HepG2 (cell line): ENCODE measurements at regions not wholly inside any gene's neighbourhood (a gene's known extent, or its start where the extent isn't known, plus 50 kb on each side); places are given as distances from the start of the nearest gene placed in this dataset.

Experiments
- ATAC-seq: fragments of 200-7000 bp; cut with Tn5 transposase; 3 replicates; pipeline ENCODE4 v1.9.1; 2020; ENCODE audit warnings: mild to moderate bottlenecking, moderate library complexity
- BruUV-seq: library from RNA; stranded (reverse); fragments of 400-500 nt; replicated peaks from 2 replicates; lab custom pipeline; 2021; lab: Mats Ljungman, UMichigan
- CTCF ChIA-PET: fragments of 300-600 bp; formaldehyde crosslinking; extraction: SDS; loops from one replicate; lab custom pipeline; 2021; ENCODE audit warnings: low total read pairs, inconsistent platforms, low intra/inter-chr PET ratio; lab: Yijun Ruan, JAX
- POLR2A ChIA-PET: fragments of 350-600 bp; sonication (Branson Sonifier 250); formaldehyde crosslinking; loops from one replicate; lab custom pipeline; 2020; ENCODE audit warnings: antibody characterized with exemption, inconsistent platforms; lab: Yijun Ruan, JAX
- DNase-seq: peaks from one replicate; pipeline ENCODE4 v3.0.0-alpha.2; 2015; ENCODE audit warnings: low spot score
- FAIRE-seq: peaks from 3 replicates; lab custom pipeline; 2011; peaks lifted over from hg19 to GRCh38; lab: Jason Lieb, UNC
- H2AFZ ChIP-seq: one replicate; pipeline ENCODE4 v1.6.1; 2011; ENCODE audit warnings: low read length, inconsistent platforms
- H3K27ac ChIP-seq: fragments of 300-600 bp; 3 replicates; pipeline ENCODE4 v1.8.0; 2011; ENCODE audit warnings: mixed run types, mild to moderate bottlenecking, mixed read lengths, low read length, inconsistent platforms; ENCODE audit not compliant: insufficient read depth; ENCODE audit errors: extremely low read length
- H3K27me3 ChIP-seq, 2 experiments: fragments of 200-600 bp in 1 of 2; 2 replicates in 1 of 2; 3 replicates in 1 of 2; pipeline versions ENCODE4 v1.6.0 to v1.8.0; 2011; ENCODE audit warnings: low read length in 2 of 2, mild to moderate bottlenecking in 2 of 2, moderate library complexity in 2 of 2, inconsistent platforms in 1 of 2; ENCODE audit not compliant: insufficient read depth in 2 of 2, control insufficient read depth in 1 of 2
- H3K36me3 ChIP-seq, 2 experiments: fragments of 200-600 bp in 1 of 2; replicated peaks in 1 of 2; 2 replicates in 1 of 2; 3 replicates in 1 of 2; pipeline versions ENCODE4 v1.5.1 to v1.8.0; 2011; ENCODE audit warnings: low read length in 2 of 2, inconsistent platforms in 1 of 2; ENCODE audit not compliant: insufficient read depth in 2 of 2, control insufficient read depth in 1 of 2
- H3K4me1 ChIP-seq: 2 replicates; pipeline ENCODE4 v1.5.1; 2012; ENCODE audit warnings: low read length, inconsistent platforms; ENCODE audit not compliant: insufficient read depth
- H3K4me2 ChIP-seq: 2 replicates; pipeline ENCODE4 v1.6.0; 2011; ENCODE audit warnings: low read depth, low read length, inconsistent platforms
- H3K4me3 ChIP-seq, 3 experiments: fragments of 200-600 bp in 1 of 3; sonication (generic), shearing (Covaris generic) in 1 of 3; replicated peaks in 1 of 3; 2 replicates each; pipeline ENCODE4 v1.5.1; 2011 to 2016; ENCODE audit warnings: low read length in 3 of 3, inconsistent platforms in 2 of 3, low read depth in 2 of 3, mild to moderate bottlenecking in 2 of 3, control low read depth in 1 of 3, mixed read lengths in 1 of 3; ENCODE audit not compliant: insufficient read depth in 1 of 3
- H3K79me2 ChIP-seq: one replicate; pipeline ENCODE4 v1.6.1; 2011; ENCODE audit warnings: low read length, inconsistent platforms; ENCODE audit not compliant: insufficient read depth
- H3K9ac ChIP-seq: 2 replicates; pipeline ENCODE4 v1.6.0; 2011; ENCODE audit warnings: mild to moderate bottlenecking, low read depth, low read length, inconsistent platforms; ENCODE audit not compliant: insufficient read depth
- H3K9me3 ChIP-seq: 2 replicates; pipeline ENCODE4 v1.5.1; 2012; ENCODE audit warnings: mild to moderate bottlenecking, low read length
- H4K20me1 ChIP-seq: 2 replicates; pipeline ENCODE4 v1.6.0; 2011; ENCODE audit warnings: inconsistent platforms, mild to moderate bottlenecking, low read length, moderate library complexity; ENCODE audit not compliant: insufficient read depth
- AGO2 ChIP-seq: fragments of 200-400 bp; formaldehyde crosslinking; optimal IDR thresholded peaks from 2 replicates; pipeline ENCODE3; 2017; ENCODE audit warnings: mild to moderate bottlenecking, low read depth, low read length, moderate library complexity
- NR1H2 ChIP-seq: sonication (generic); formaldehyde crosslinking; IDR thresholded peaks from 2 replicates; pipeline ENCODE4 v1.8.1; 2022; ENCODE audit warnings: low read depth, missing genetic modification reagents, borderline replicate concordance
- ZNF3 ChIP-seq: IDR thresholded peaks from 2 replicates; pipeline ENCODE4 v1.7.0; 2017; ENCODE audit warnings: inconsistent platforms
- WGBS: methylation state at CpG from one replicate; pipeline ENCODE4 v1.1.6; 2017; ENCODE audit warnings: low lambda C conversion rate; 5-methylcytosine and 5-hydroxymethylcytosine counted together
- in situ Hi-C: cut with HindIII; loops from 2 replicates; pipeline ENCODE4 v1.10.0; 2017; ENCODE audit warnings: low pct_unique_long_range_greater_than_20kb; ENCODE audit not compliant: extremely low pct_ligation_motif_present
- intact Hi-C: fragments of 100-400 bp; cut with micrococcal nuclease; formaldehyde crosslinking; loops from one replicate; pipeline ENCODE4 v1.10.0; 2022; ENCODE audit not compliant: unreplicated experiment
- TF ChIP-seq, protein P1 (sequence below): sonication (generic); formaldehyde crosslinking; IDR thresholded peaks from 2 replicates; pipeline ENCODE4 v1.4.0; 2020; ENCODE audit warnings: missing genetic modification reagents
- TF ChIP-seq, protein P2 (sequence below): IDR thresholded peaks from 2 replicates; pipeline ENCODE4 v1.6.1; 2016; ENCODE audit warnings: low read depth, control low read depth
- TF ChIP-seq, protein P3 (sequence below): IDR thresholded peaks from 2 replicates; pipeline ENCODE4 v1.6.1; 2016; ENCODE audit warnings: mild to moderate bottlenecking
- TF ChIP-seq, protein P4 (sequence below): sonication (generic); formaldehyde crosslinking; IDR thresholded peaks from 2 replicates; pipeline ENCODE4 v1.4.0; 2020; ENCODE audit warnings: missing genetic modification reagents
- TF ChIP-seq, protein P5 (sequence below): sonication (generic); formaldehyde crosslinking; IDR thresholded peaks from 2 replicates; pipeline ENCODE4 v1.9.0; 2021; ENCODE audit warnings: missing genetic modification reagents, borderline replicate concordance

DNA sequence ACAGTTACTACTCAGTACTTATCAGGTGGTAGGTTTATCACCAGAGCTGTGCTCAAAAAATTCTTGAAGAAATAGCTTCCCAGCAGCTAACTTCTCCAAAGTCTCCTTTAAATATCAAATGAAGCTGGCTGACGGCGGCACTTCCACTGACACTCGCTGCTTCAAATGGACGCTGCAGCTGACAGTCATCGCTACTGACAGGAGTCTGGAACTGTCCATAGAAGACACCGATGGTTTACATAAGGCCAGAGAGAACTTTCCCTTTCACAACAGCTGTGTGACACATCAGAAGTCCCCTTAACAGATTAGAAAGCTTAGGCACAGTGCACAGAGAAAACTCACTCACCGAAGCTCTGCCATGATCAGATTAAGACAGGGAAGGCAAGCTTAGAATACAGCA lies 270.2 kb downstream of the SHOX2 start:
- intact Hi-C loops, result no loop called here
- TF ChIP-seq, protein P1, sequence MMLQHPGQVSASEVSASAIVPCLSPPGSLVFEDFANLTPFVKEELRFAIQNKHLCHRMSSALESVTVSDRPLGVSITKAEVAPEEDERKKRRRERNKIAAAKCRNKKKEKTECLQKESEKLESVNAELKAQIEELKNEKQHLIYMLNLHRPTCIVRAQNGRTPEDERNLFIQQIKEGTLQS (CRISPR knock-in tag), result no peak
- TF ChIP-seq, protein P2, sequence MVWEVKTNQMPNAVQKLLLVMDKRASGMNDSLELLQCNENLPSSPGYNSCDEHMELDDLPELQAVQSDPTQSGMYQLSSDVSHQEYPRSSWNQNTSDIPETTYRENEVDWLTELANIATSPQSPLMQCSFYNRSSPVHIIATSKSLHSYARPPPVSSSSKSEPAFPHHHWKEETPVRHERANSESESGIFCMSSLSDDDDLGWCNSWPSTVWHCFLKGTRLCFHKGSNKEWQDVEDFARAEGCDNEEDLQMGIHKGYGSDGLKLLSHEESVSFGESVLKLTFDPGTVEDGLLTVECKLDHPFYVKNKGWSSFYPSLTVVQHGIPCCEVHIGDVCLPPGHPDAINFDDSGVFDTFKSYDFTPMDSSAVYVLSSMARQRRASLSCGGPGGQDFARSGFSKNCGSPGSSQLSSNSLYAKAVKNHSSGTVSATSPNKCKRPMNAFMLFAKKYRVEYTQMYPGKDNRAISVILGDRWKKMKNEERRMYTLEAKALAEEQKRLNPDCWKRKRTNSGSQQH (CRISPR knock-in tag), result no peak
- TF ChIP-seq, all 625 proteins: peak for 0
- H3K4me2 ChIP-seq, result no peak overlapping the region
- no peak for FAIRE-seq
- no peaks in the 10 kb centered on the region for H3K9me3 ChIP-seq
- no peaks in the 10 kb centered on the region for H4K20me1 ChIP-seq
- in situ Hi-C loops, result no loop called here
- no peaks in the 10 kb centered on the region for H3K79me2 ChIP-seq
- WGBS, result 40% methylated on average over 6 of the region's 7 CpGs
- ChIA-PET CTCF (no interaction called here), POLR2A (no interaction called here)
- no peak overlapping the region for H2AFZ ChIP-seq
- DNase-seq, result no peak
- H3K9ac ChIP-seq, result no peak overlapping the region
- no TSS peak for BruUV-seq
- no peaks in the 10 kb centered on the region for H3K27me3 ChIP-seq
- no peak overlapping the region for H3K4me3 ChIP-seq
- no peaks in the 10 kb centered on the region for H3K36me3 ChIP-seq
- no peaks in the 10 kb centered on the region for H3K4me1 ChIP-seq
- ATAC-seq, result no peak
- H3K27ac ChIP-seq, result no peak overlapping the region

DNA sequence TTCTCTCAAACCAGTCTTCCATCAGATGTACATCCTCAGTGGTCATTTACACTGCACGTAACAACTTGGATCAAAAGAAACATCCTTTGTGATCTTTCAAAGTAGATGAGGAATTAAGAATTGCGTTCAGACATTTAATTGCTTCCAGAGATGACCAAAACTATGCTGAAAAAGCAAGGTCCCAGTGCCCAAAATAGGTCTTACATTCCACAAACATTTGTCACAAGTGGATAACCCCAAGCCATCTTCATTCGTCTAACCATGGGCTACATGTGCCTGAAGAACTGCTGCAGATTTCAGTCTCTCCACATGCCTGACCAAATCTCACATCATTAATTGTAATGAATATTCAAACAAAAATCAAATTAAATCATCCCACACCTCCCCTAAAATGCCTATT lies 273.6 kb downstream of the SHOX2 start:
- Histone ChIP-seq H3K9me3 (peaks cover 11% of the 10 kb centered on the region; the same call in 1 of the 2 replicates), H3K36me3 (no peaks in the 10 kb centered on the region), H3K4me2 (no peak overlapping the region), H4K20me1 (no peaks in the 10 kb centered on the region), H3K27me3 (no peaks in the 10 kb centered on the region), H3K9ac (no peak overlapping the region), H2AFZ (no peak overlapping the region), H3K4me1 (no peaks in the 10 kb centered on the region), H3K79me2 (no peaks in the 10 kb centered on the region), H3K27ac (no peak overlapping the region), H3K4me3 (no peak overlapping the region)
- intact Hi-C loops (no loop called here), in situ Hi-C loops (no loop called here)
- ChIA-PET POLR2A (no interaction called here), CTCF (no interaction called here)
- no TSS peak for BruUV-seq
- FAIRE-seq (no peak), ATAC-seq (no peak), DNase-seq (no peak)
- WGBS, result 2% methylated on average over 3 of the region's 3 CpGs
- TF ChIP-seq NR1H2 (CRISPR knock-in tag) (no peak), ZNF3 (no peak), AGO2 (no peak)
- TF ChIP-seq, protein P3, sequence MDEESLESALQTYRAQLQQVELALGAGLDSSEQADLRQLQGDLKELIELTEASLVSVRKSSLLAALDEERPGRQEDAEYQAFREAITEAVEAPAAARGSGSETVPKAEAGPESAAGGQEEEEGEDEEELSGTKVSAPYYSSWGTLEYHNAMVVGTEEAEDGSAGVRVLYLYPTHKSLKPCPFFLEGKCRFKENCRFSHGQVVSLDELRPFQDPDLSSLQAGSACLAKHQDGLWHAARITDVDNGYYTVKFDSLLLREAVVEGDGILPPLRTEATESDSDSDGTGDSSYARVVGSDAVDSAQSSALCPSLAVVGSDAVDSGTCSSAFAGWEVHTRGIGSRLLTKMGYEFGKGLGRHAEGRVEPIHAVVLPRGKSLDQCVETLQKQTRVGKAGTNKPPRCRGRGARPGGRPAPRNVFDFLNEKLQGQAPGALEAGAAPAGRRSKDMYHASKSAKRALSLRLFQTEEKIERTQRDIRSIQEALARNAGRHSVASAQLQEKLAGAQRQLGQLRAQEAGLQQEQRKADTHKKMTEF (CRISPR knock-in tag), result no peak
- TF ChIP-seq, protein P4, sequence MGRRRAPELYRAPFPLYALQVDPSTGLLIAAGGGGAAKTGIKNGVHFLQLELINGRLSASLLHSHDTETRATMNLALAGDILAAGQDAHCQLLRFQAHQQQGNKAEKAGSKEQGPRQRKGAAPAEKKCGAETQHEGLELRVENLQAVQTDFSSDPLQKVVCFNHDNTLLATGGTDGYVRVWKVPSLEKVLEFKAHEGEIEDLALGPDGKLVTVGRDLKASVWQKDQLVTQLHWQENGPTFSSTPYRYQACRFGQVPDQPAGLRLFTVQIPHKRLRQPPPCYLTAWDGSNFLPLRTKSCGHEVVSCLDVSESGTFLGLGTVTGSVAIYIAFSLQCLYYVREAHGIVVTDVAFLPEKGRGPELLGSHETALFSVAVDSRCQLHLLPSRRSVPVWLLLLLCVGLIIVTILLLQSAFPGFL (CRISPR knock-in tag), result no peak
- TF ChIP-seq, protein P5, sequence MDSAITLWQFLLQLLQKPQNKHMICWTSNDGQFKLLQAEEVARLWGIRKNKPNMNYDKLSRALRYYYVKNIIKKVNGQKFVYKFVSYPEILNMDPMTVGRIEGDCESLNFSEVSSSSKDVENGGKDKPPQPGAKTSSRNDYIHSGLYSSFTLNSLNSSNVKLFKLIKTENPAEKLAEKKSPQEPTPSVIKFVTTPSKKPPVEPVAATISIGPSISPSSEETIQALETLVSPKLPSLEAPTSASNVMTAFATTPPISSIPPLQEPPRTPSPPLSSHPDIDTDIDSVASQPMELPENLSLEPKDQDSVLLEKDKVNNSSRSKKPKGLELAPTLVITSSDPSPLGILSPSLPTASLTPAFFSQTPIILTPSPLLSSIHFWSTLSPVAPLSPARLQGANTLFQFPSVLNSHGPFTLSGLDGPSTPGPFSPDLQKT (CRISPR knock-in tag), result no peak
